ENCODE measurements at regions not wholly inside any gene's neighbourhood (a gene's known extent, or its start where the extent isn't known, plus 50 kb on each side); places are given as distances from the start of the nearest gene placed in this dataset.

DNA sequence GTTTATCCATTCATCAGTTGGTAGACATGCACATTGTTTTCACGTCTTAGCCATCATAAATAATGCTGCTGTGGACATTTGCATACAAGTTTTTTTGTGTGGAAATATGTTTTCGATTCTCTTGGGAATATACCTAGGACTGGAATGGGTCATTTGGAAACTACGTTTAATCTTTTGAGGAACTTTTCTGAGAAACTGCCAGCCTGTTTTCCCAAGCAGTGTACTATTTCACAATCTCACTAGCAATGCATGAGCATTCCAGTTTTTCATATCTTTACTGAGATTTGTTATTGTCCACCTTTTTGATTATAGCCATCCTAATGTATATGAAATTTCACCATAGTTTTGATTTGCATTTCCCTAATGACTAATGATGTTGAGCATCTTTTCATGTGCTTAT lies 95.7 kb upstream of the JAZF1 start:
- DNase-seq (ENCODE audit: extremely low spot score in 2 of 2): no peak
- Histone ChIP-seq H3K4me3 (no peak overlapping the region), H3K27me3 (no peaks in the 10 kb centered on the region), H3K27ac (no peak overlapping the region), H3K4me1 (no peaks in the 10 kb centered on the region), H3K36me3 (no peaks in the 10 kb centered on the region), H3K9me3 (no peaks in the 10 kb centered on the region)
- intact Hi-C loops (cut with DNase I): no loop called here
- no peak for TF ChIP-seq POLR2AphosphoS5 (IDR thresholded peaks at IDR 0.05; ENCODE audit: insufficient read depth in 1 of 2, low read depth in 1 of 2)
- TF ChIP-seq, protein P1, sequence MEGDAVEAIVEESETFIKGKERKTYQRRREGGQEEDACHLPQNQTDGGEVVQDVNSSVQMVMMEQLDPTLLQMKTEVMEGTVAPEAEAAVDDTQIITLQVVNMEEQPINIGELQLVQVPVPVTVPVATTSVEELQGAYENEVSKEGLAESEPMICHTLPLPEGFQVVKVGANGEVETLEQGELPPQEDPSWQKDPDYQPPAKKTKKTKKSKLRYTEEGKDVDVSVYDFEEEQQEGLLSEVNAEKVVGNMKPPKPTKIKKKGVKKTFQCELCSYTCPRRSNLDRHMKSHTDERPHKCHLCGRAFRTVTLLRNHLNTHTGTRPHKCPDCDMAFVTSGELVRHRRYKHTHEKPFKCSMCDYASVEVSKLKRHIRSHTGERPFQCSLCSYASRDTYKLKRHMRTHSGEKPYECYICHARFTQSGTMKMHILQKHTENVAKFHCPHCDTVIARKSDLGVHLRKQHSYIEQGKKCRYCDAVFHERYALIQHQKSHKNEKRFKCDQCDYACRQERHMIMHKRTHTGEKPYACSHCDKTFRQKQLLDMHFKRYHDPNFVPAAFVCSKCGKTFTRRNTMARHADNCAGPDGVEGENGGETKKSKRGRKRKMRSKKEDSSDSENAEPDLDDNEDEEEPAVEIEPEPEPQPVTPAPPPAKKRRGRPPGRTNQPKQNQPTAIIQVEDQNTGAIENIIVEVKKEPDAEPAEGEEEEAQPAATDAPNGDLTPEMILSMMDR (IDR thresholded peaks at IDR 0.05): no peak
- no peak for TF ChIP-seq POLR2A (IDR thresholded peaks at IDR 0.05)

DNA sequence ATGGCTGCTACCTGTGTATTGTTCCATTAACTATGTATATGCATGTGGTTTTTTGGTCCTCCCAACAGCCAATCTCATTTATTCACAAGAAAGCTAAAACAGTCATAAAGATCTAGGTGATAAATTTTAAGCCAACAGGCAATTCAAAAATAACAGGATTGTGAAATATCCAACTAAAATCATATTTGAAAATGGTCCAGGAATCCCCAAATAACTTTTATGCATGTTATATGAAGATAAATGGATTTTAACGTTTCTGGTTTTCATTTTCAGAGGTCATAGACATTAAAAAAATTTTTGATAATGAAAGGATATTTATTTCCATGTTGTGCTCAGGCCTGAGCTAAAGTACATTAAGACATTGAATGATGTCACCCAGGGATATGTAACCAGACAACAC lies 96.8 kb upstream of the JAZF1 start:
- Histone ChIP-seq H3K36me3 (no peaks in the 10 kb centered on the region), H3K4me1 (no peaks in the 10 kb centered on the region), H3K27me3 (no peaks in the 10 kb centered on the region), H3K9me3 (no peaks in the 10 kb centered on the region), H3K4me3 (no peak overlapping the region), H3K27ac (no peak overlapping the region)
- DNase-seq (ENCODE audit: extremely low spot score in 2 of 2): no peak
- intact Hi-C loops (cut with DNase I): no loop called here
- TF ChIP-seq POLR2A (IDR thresholded peaks at IDR 0.05) (no peak), POLR2AphosphoS5 (IDR thresholded peaks at IDR 0.05; ENCODE audit: insufficient read depth in 1 of 2, low read depth in 1 of 2) (no peak)
- TF ChIP-seq, protein P1 (IDR thresholded peaks at IDR 0.05): no peak

DNA sequence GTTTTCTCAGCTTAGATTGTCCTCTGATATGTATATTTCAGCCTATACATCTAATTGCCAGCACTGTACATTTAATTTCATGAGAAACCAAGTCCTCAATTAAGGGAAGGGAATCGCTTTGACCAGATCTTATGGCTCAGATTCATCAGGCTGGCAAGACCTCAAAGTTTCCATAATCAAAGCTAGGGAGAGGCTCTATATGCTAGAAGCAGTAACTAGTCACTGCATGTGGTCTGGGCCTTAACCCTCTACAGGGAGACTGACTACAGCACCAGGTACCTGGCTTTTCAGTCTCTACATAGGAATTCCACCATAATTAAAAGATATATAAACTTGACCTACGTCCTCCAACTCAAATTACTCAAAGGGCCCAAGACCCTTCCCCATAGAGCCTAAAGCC lies 97.4 kb upstream of the JAZF1 start:
- Histone ChIP-seq H3K4me1 (no peaks in the 10 kb centered on the region), H3K27me3 (no peaks in the 10 kb centered on the region), H3K36me3 (no peaks in the 10 kb centered on the region), H3K9me3 (no peaks in the 10 kb centered on the region), H3K27ac (no peak overlapping the region), H3K4me3 (no peak overlapping the region)
- intact Hi-C loops (cut with DNase I): no loop called here
- no peak for DNase-seq (ENCODE audit: extremely low spot score in 2 of 2)
- TF ChIP-seq POLR2A (IDR thresholded peaks at IDR 0.05) (no peak), POLR2AphosphoS5 (IDR thresholded peaks at IDR 0.05; ENCODE audit: insufficient read depth in 1 of 2, low read depth in 1 of 2) (no peak)
- TF ChIP-seq, protein P1 (IDR thresholded peaks at IDR 0.05): no peak

DNA sequence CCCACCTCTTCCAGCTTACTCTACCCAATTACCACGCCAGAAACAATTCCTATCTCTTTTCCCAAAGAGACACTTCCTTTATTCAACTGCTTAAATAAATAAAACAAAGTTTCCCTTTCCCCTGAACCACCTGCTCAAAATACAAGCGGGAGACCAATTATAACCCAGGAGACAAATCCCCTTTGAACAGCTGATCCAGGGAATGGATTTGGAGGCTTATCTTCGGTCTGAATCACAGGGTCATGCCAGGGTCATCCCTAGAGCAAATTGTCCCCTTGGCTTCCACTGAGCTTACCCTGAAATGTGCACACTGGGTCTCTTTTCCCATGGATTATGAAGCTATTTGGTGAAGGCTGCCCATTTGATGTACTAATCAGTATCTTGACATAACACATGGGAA lies 99.9 kb upstream of the JAZF1 start:
- intact Hi-C loops (cut with DNase I): no loop called here
- DNase-seq (ENCODE audit: extremely low spot score in 2 of 2): no peak
- no peaks in the 10 kb centered on the region for H3K9me3 ChIP-seq
- no peak for TF ChIP-seq POLR2A (IDR thresholded peaks at IDR 0.05)
- TF ChIP-seq, protein P1 (IDR thresholded peaks at IDR 0.05): no peak
- no peak for TF ChIP-seq POLR2AphosphoS5 (IDR thresholded peaks at IDR 0.05; ENCODE audit: insufficient read depth in 1 of 2, low read depth in 1 of 2)
- H3K4me3 ChIP-seq: no peak overlapping the region
- no peak overlapping the region for H3K27ac ChIP-seq
- no peaks in the 10 kb centered on the region for H3K36me3 ChIP-seq
- H3K27me3 ChIP-seq: no peaks in the 10 kb centered on the region
- no peaks in the 10 kb centered on the region for H3K4me1 ChIP-seq

DNA sequence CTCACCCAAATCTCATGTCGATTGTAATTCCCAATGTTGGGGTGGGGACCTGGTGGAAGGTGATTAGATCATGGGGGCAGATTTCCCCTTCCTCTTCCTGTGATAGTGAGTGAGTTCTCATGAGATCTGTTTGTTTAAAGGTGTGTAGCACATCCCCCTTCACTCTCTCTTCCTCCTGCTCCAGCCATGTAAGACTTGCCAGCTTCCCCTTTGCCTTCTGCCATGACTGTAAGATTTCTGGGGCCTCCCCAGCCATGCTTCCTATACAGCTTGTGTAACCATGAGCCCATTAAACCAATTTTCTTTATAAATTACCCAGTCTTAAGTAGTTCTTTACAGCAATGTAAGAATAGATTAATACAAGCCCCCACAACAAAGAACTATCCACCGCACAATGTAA lies 109.9 kb upstream of the JAZF1 start:
- intact Hi-C loops (cut with DNase I): no loop called here
- no peaks in the 10 kb centered on the region for H3K27me3 ChIP-seq
- H3K36me3 ChIP-seq: no peaks in the 10 kb centered on the region
- H3K4me1 ChIP-seq: no peaks in the 10 kb centered on the region
- H3K4me3 ChIP-seq: no peak overlapping the region
- H3K27ac ChIP-seq: no peak overlapping the region
- TF ChIP-seq, protein P1 (IDR thresholded peaks at IDR 0.05): no peak
- TF ChIP-seq POLR2AphosphoS5 (IDR thresholded peaks at IDR 0.05; ENCODE audit: insufficient read depth in 1 of 2, low read depth in 1 of 2): no peak
- no peak for TF ChIP-seq POLR2A (IDR thresholded peaks at IDR 0.05)
- no peak for DNase-seq (ENCODE audit: extremely low spot score in 2 of 2)
- no peaks in the 10 kb centered on the region for H3K9me3 ChIP-seq
